Liver (tissue), 7 donors: ENCODE measurements at regions not wholly inside any gene's neighbourhood (a gene's known extent, or its start where the extent isn't known, plus 50 kb on each side); places are given as distances from the start of the nearest gene placed in this dataset.

Experiments
- DNase-seq: peaks from one replicate; pipeline ENCODE4 v3.0.0-alpha.2; 2017; ENCODE audit warnings: low spot score
- H3K27ac ChIP-seq, 2 donors: one replicate each; pipeline ENCODE4 v1.7.0; 2013; ENCODE audit warnings: inconsistent platforms in 2 of 2, low read length in 2 of 2, control low read depth in 1 of 2, low read depth in 1 of 2, mild to moderate bottlenecking in 1 of 2
- H3K27me3 ChIP-seq, 4 donors: one replicate each; pipeline versions ENCODE4 v1.6.1 to v1.7.0; 2013; ENCODE audit warnings: low read length in 3 of 4, inconsistent platforms in 1 of 4, mild to moderate bottlenecking in 1 of 4, moderate library complexity in 1 of 4; ENCODE audit not compliant: control insufficient read depth in 4 of 4, insufficient read depth in 4 of 4
- H3K36me3 ChIP-seq, 4 donors: one replicate each; pipeline versions ENCODE4 v1.6.1 to v1.7.0; 2013; ENCODE audit warnings: low read length in 3 of 4, mild to moderate bottlenecking in 3 of 4, low read depth in 1 of 4, moderate library complexity in 1 of 4; ENCODE audit not compliant: control insufficient read depth in 4 of 4, insufficient read depth in 3 of 4
- H3K4me1 ChIP-seq, 4 donors: one replicate each; pipeline versions ENCODE4 v1.6.1 to v1.7.0; 2013; ENCODE audit warnings: low read length in 3 of 4, mild to moderate bottlenecking in 3 of 4, moderate library complexity in 1 of 4; ENCODE audit not compliant: control insufficient read depth in 4 of 4, insufficient read depth in 4 of 4
- H3K4me3 ChIP-seq, 3 donors: one replicate each; pipeline versions ENCODE4 v1.6.1 to v1.7.0; 2013; ENCODE audit warnings: low read length in 3 of 3, control low read depth in 1 of 3, low read depth in 1 of 3, mild to moderate bottlenecking in 1 of 3
- H3K9ac ChIP-seq, 2 donors: one replicate each; pipeline ENCODE4 v1.7.0; 2013; ENCODE audit warnings: low read length in 2 of 2, mild to moderate bottlenecking in 2 of 2, moderate library complexity in 2 of 2, control low read depth in 1 of 2, low read depth in 1 of 2
- H3K9me3 ChIP-seq, 4 donors: one replicate each; pipeline versions ENCODE4 v1.6.1 to v1.7.0; 2013; ENCODE audit warnings: low read length in 3 of 4; ENCODE audit not compliant: control insufficient read depth in 4 of 4
- EGR1 ChIP-seq, 2 donors: IDR thresholded peaks; 2 replicates each; pipeline ENCODE4 v1.6.1; 2016 to 2018; ENCODE audit warnings: antibody characterized with exemption in 2 of 2, low read depth in 2 of 2
- FOXA1 ChIP-seq: IDR thresholded peaks from 2 replicates; pipeline ENCODE4 v1.6.1; 2016; ENCODE audit warnings: antibody characterized with exemption
- FOXA2 ChIP-seq: IDR thresholded peaks from 2 replicates; pipeline ENCODE4 v1.6.1; 2016; ENCODE audit warnings: antibody characterized with exemption
- GABPA ChIP-seq, 2 donors: IDR thresholded peaks in 1 of 2; conservative IDR thresholded peaks in 1 of 2; 2 replicates each; pipeline ENCODE4 v1.6.1; 2016; ENCODE audit warnings: antibody characterized with exemption in 2 of 2, mild to moderate bottlenecking in 1 of 2, moderate library complexity in 1 of 2
- HNF4A ChIP-seq, 2 donors: conservative IDR thresholded peaks; 2 replicates each; pipeline ENCODE4 v1.6.1; 2016; ENCODE audit warnings: antibody characterized with exemption in 2 of 2, mild to moderate bottlenecking in 2 of 2
- HNF4G ChIP-seq: IDR thresholded peaks from 2 replicates; pipeline ENCODE4 v1.6.1; 2016; ENCODE audit warnings: antibody characterized with exemption
- JUND ChIP-seq, 2 donors: IDR thresholded peaks; 2 replicates each; pipeline ENCODE4 v1.6.1; 2016; ENCODE audit warnings: antibody characterized with exemption in 2 of 2
- NR2F2 ChIP-seq: IDR thresholded peaks from 2 replicates; pipeline ENCODE4 v1.6.1; 2016; ENCODE audit warnings: antibody characterized with exemption
- SP1 ChIP-seq: IDR thresholded peaks from 2 replicates; pipeline ENCODE4 v1.6.1; 2018; ENCODE audit warnings: antibody characterized with exemption, mild to moderate bottlenecking
- TAF1 ChIP-seq: conservative IDR thresholded peaks from 2 replicates; pipeline ENCODE4 v1.6.1; 2016; ENCODE audit warnings: antibody characterized with exemption, mild to moderate bottlenecking
- YY1 ChIP-seq: IDR thresholded peaks from 2 replicates; pipeline ENCODE4 v1.6.1; 2016; ENCODE audit warnings: antibody characterized with exemption, mild to moderate bottlenecking
- WGBS: extraction: QIAGEN DNeasy Blood & Tissue Kit; methylation state at CpG from one replicate; pipeline ENCODE4 v1.1.7; 2013; 5-methylcytosine and 5-hydroxymethylcytosine counted together
- TF ChIP-seq, protein P1 (sequence below): IDR thresholded peaks from 2 replicates; pipeline ENCODE4 v1.6.1; 2016; ENCODE audit warnings: antibody characterized with exemption
- TF ChIP-seq, protein P2 (sequence below): IDR thresholded peaks from 2 replicates; pipeline ENCODE4 v1.6.1; 2016; ENCODE audit warnings: antibody characterized with exemption
- TF ChIP-seq, protein P3 (sequence below): IDR thresholded peaks from 2 replicates; pipeline ENCODE4 v1.6.1; 2016; ENCODE audit warnings: antibody characterized with exemption, mild to moderate bottlenecking
- donor health status: healthy.
- donor health status: healthy.
- donor health status: healthy.
- donor health status: healthy.

DNA sequence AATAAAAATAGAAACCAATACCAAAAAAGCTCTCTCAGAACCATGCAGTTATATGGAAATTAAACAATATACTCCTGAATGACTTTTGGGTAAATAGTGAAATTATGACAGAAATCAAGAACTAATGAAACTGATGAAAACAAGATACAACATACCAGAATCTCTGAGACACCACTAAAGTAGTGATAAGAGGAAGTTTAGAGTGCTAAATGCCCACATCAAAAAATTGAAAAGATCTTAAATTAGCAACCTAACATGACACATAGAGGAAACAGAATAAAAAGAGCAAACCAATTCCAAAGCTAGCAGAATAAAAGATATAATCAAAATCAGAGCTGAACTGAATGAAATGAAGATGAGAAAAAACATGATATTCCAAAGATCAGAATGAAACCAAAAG, 430.9 kb downstream of the LTN1 start:
- TF ChIP-seq, protein P1, sequence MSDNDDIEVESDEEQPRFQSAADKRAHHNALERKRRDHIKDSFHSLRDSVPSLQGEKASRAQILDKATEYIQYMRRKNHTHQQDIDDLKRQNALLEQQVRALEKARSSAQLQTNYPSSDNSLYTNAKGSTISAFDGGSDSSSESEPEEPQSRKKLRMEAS: no peak
- no peaks in the 10 kb centered on the region for H3K4me1 ChIP-seq

DNA sequence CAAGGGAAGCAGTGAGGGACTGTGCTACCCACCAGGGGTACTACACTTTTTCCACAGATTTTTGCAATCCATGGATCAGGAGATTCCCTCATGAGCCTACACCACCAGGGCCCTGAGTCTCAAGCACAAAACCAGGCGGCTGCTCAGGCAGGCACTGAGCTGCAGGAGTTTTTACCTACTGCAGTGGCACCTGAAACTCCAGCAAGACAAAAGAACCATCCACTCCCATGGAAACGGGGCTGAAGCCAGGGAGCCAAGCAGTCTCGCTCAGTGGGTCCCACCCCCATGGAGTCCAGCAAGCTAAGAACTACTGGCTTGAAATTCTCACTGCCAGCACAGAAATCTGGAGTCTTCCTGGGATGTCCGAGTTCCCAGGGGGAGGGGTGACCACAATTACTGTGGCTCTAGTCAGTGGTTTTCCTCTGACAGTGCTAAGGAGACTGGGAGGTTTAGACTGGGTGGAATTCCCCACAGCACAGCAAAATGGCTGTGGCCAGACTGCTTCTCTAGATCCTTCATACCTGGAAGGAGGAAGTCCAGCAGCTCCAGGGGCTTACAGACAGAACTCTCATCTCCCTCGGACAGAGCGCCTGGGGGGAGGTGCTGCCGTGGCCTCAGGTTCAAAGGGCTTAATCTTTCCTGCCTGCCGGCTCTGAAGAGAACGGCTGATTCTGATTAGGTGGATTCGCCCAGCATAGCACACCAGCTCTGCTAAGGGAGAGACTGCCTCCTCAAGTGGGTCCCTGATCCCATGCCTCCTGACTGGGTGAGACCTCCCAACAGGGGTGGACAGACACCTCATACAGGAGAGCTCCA, 437.8 kb downstream of the LTN1 start:
- no peaks in the 10 kb centered on the region for H3K4me1 ChIP-seq
- TF ChIP-seq FOXA2: no peak
- TF ChIP-seq, protein P1: no peak
- TF ChIP-seq GABPA (IDR thresholded peaks at IDR 0.05 in 1 of 2, conservative IDR thresholded peaks at IDR 0.05 in 1 of 2): no peak
- TF ChIP-seq NR2F2: no peak
- TF ChIP-seq, protein P2, sequence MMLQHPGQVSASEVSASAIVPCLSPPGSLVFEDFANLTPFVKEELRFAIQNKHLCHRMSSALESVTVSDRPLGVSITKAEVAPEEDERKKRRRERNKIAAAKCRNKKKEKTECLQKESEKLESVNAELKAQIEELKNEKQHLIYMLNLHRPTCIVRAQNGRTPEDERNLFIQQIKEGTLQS: no peak
- no peak for TF ChIP-seq JUND (IDR thresholded peaks at IDR 0.05)
- TF ChIP-seq EGR1 (IDR thresholded peaks at IDR 0.05; ENCODE audit: low read depth in 2 of 2): no peak
- TF ChIP-seq, protein P3, sequence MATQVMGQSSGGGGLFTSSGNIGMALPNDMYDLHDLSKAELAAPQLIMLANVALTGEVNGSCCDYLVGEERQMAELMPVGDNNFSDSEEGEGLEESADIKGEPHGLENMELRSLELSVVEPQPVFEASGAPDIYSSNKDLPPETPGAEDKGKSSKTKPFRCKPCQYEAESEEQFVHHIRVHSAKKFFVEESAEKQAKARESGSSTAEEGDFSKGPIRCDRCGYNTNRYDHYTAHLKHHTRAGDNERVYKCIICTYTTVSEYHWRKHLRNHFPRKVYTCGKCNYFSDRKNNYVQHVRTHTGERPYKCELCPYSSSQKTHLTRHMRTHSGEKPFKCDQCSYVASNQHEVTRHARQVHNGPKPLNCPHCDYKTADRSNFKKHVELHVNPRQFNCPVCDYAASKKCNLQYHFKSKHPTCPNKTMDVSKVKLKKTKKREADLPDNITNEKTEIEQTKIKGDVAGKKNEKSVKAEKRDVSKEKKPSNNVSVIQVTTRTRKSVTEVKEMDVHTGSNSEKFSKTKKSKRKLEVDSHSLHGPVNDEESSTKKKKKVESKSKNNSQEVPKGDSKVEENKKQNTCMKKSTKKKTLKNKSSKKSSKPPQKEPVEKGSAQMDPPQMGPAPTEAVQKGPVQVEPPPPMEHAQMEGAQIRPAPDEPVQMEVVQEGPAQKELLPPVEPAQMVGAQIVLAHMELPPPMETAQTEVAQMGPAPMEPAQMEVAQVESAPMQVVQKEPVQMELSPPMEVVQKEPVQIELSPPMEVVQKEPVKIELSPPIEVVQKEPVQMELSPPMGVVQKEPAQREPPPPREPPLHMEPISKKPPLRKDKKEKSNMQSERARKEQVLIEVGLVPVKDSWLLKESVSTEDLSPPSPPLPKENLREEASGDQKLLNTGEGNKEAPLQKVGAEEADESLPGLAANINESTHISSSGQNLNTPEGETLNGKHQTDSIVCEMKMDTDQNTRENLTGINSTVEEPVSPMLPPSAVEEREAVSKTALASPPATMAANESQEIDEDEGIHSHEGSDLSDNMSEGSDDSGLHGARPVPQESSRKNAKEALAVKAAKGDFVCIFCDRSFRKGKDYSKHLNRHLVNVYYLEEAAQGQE: no peak
- TF ChIP-seq FOXA1: no peak
- no peak for TF ChIP-seq TAF1
- TF ChIP-seq HNF4G: no peak
- TF ChIP-seq SP1: no peak
- no peak overlapping the region for H3K27ac ChIP-seq
- no peaks in the 10 kb centered on the region for H3K9me3 ChIP-seq
- H3K4me3 ChIP-seq: no peak overlapping the region
- no peaks in the 10 kb centered on the region for H3K27me3 ChIP-seq
- no peak overlapping the region for H3K9ac ChIP-seq
- 82% methylated on average over 10 of the region's 10 CpGs for WGBS
- DNase-seq: no peak
- H3K36me3 ChIP-seq: no peaks in the 10 kb centered on the region

More for the DNA sequence above, 430.9 kb downstream of the LTN1 start:
- no peaks in the 10 kb centered on the region for H3K36me3 ChIP-seq
- H3K4me3 ChIP-seq: no peak overlapping the region
- no peak for DNase-seq
- H3K9ac ChIP-seq: no peak overlapping the region
- no peaks in the 10 kb centered on the region for H3K27me3 ChIP-seq
- H3K27ac ChIP-seq: no peak overlapping the region
- peaks cover 0 to 2% (median 0%) of the 10 kb centered on the region in 4 donors for H3K9me3 ChIP-seq

DNA sequence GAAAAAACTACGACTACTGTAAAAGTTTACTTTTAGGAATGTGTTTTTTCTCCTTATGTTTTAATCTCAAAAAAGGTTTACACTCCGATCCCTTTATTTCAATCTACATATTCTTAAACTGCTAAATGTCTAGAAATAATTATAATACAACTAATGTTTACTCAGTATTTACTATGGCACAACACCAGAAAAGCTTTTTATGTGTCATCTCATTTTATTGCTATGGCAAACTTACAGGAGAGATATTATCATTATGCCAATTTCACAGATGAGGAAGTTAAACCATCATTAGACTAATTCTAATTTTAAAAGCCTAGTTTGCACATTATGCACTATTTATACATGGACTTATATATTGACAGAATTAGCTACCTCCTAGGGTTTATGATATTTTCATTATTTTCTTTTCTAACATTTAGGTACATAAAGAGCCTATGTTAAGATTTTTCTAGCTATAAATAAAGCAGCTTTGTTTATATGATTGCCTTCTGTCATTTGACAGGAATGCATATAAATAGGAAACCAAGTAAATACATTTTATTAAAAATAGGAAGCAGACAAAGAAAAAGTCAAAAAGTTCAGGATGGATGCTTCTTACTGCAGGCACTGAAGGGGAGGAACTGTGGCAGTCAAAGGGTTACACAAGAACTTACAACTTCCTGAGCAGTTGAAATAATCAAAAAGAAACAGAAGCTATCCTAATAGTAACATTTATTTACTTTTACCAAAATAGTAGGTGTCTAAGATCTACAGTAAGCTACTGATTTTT, 442.4 kb downstream of the LTN1 start:
- Histone ChIP-seq H3K36me3 (no peaks in the 10 kb centered on the region), H3K4me1 (no peaks in the 10 kb centered on the region), H3K4me3 (no peak overlapping the region), H3K27ac (no peak overlapping the region), H3K9ac (no peak overlapping the region), H3K9me3 (no peaks in the 10 kb centered on the region), H3K27me3 (no peaks in the 10 kb centered on the region)
- no peak for DNase-seq
- 93% methylated on average over 2 of the region's 2 CpGs for WGBS
- TF ChIP-seq, protein P1: no peak
- TF ChIP-seq SP1: no peak
- TF ChIP-seq GABPA (IDR thresholded peaks at IDR 0.05 in 1 of 2, conservative IDR thresholded peaks at IDR 0.05 in 1 of 2): no peak
- no peak for TF ChIP-seq HNF4G
- TF ChIP-seq, protein P3: no peak
- no peak for TF ChIP-seq HNF4A (conservative IDR thresholded peaks at IDR 0.05)
- TF ChIP-seq YY1: no peak
- TF ChIP-seq TAF1: no peak
- TF ChIP-seq EGR1 (IDR thresholded peaks at IDR 0.05; ENCODE audit: low read depth in 2 of 2): no peak
- TF ChIP-seq FOXA1: no peak
